ENCODE measurements at regions not wholly inside any gene's neighbourhood (a gene's known extent, or its start where the extent isn't known, plus 50 kb on each side); places are given as distances from the start of the nearest gene placed in this dataset.

GRCh38 chr5:158152136-158152535 is 293.2 kb upstream of the CLINT1 start:
- in situ Hi-C loops (cut with HindIII; ENCODE audit: low pct_unique_long_range_greater_than_20kb, low sequenced_read_pairs), result no loop called here

GRCh38 chr5:158147227-158147626 is 288.3 kb upstream of the CLINT1 start:
- no peak for TF ChIP-seq JUND (IDR thresholded peaks at IDR 0.05; ENCODE audit: low read depth)
- in situ Hi-C loops (cut with HindIII; ENCODE audit: low pct_unique_long_range_greater_than_20kb, low sequenced_read_pairs), result no loop called here
- no peak for DNase-seq (ENCODE audit: low read depth in 1 of 2, low spot score in 1 of 2)

More at GRCh38 chr5:158152136-158152535, 293.2 kb upstream of the CLINT1 start:
- no peak for DNase-seq (ENCODE audit: low read depth in 1 of 2, low spot score in 1 of 2)
- no peak for TF ChIP-seq JUND (IDR thresholded peaks at IDR 0.05; ENCODE audit: low read depth)

GRCh38 chr5:158145827-158146226 is 286.9 kb upstream of the CLINT1 start:
- TF ChIP-seq JUND (IDR thresholded peaks at IDR 0.05; ENCODE audit: low read depth), result no peak

GRCh38 chr5:158143081-158143480 is 284.1 kb upstream of the CLINT1 start:
- in situ Hi-C loops (cut with HindIII; ENCODE audit: low pct_unique_long_range_greater_than_20kb, low sequenced_read_pairs), result no loop called here
- DNase-seq (ENCODE audit: low read depth in 1 of 2, low spot score in 1 of 2), result no peak
- TF ChIP-seq JUND (IDR thresholded peaks at IDR 0.05; ENCODE audit: low read depth), result no peak

More at GRCh38 chr5:158145827-158146226, 286.9 kb upstream of the CLINT1 start:
- DNase-seq (ENCODE audit: low read depth in 1 of 2, low spot score in 1 of 2), result no peak
- in situ Hi-C loops (cut with HindIII; ENCODE audit: low pct_unique_long_range_greater_than_20kb, low sequenced_read_pairs), result no loop called here

- no peak for TF ChIP-seq JUND (IDR thresholded peaks at IDR 0.05; ENCODE audit: low read depth)
- DNase-seq (ENCODE audit: low read depth in 1 of 2, low spot score in 1 of 2), result no peak
- in situ Hi-C loops (cut with HindIII; ENCODE audit: low pct_unique_long_range_greater_than_20kb, low sequenced_read_pairs), result no loop called here
These were observed 283.2 kb upstream of the CLINT1 start for GRCh38 chr5:158142156-158142555.

GRCh38 chr5:158140120-158140731 is 281.3 kb upstream of the CLINT1 start:
- in situ Hi-C loops (cut with HindIII; ENCODE audit: low pct_unique_long_range_greater_than_20kb, low sequenced_read_pairs), result no loop called here
- DNase-seq (ENCODE audit: low read depth in 1 of 2, low spot score in 1 of 2), result no peak
- TF ChIP-seq JUND (IDR thresholded peaks at IDR 0.05; ENCODE audit: low read depth), result no peak

GRCh38 chr5:158139161-158139560 is 280.2 kb upstream of the CLINT1 start:
- TF ChIP-seq JUND (IDR thresholded peaks at IDR 0.05; ENCODE audit: low read depth), result no peak
- no peak for DNase-seq (ENCODE audit: low read depth in 1 of 2, low spot score in 1 of 2)
- in situ Hi-C loops (cut with HindIII; ENCODE audit: low pct_unique_long_range_greater_than_20kb, low sequenced_read_pairs), result no loop called here

GRCh38 chr5:158135682-158136179 is 276.8 kb upstream of the CLINT1 start:
- no peak for DNase-seq (ENCODE audit: low read depth in 1 of 2, low spot score in 1 of 2)
- TF ChIP-seq JUND (IDR thresholded peaks at IDR 0.05; ENCODE audit: low read depth), result no peak
- in situ Hi-C loops (cut with HindIII; ENCODE audit: low pct_unique_long_range_greater_than_20kb, low sequenced_read_pairs), result no loop called here

- no peak for DNase-seq (ENCODE audit: low read depth in 1 of 2, low spot score in 1 of 2)
- in situ Hi-C loops (cut with HindIII; ENCODE audit: low pct_unique_long_range_greater_than_20kb, low sequenced_read_pairs), result no loop called here
- TF ChIP-seq JUND (IDR thresholded peaks at IDR 0.05; ENCODE audit: low read depth), result no peak
These were observed 274.4 kb upstream of the CLINT1 start for GRCh38 chr5:158133369-158133768.

GRCh38 chr5:158127536-158127935 is 268.6 kb upstream of the CLINT1 start:
- no peak for TF ChIP-seq JUND (IDR thresholded peaks at IDR 0.05; ENCODE audit: low read depth)
- in situ Hi-C loops (cut with HindIII; ENCODE audit: low pct_unique_long_range_greater_than_20kb, low sequenced_read_pairs), result no loop called here
- no peak for DNase-seq (ENCODE audit: low read depth in 1 of 2, low spot score in 1 of 2)

GRCh38 chr5:158126442-158127405 is 267.8 kb upstream of the CLINT1 start:
- no peak for TF ChIP-seq JUND (IDR thresholded peaks at IDR 0.05; ENCODE audit: low read depth)
- no peak for DNase-seq (ENCODE audit: low read depth in 1 of 2, low spot score in 1 of 2)
- in situ Hi-C loops (cut with HindIII; ENCODE audit: low pct_unique_long_range_greater_than_20kb, low sequenced_read_pairs), result no loop called here

- in situ Hi-C loops (cut with HindIII; ENCODE audit: low pct_unique_long_range_greater_than_20kb, low sequenced_read_pairs), result no loop called here
- no peak for TF ChIP-seq JUND (IDR thresholded peaks at IDR 0.05; ENCODE audit: low read depth)
- DNase-seq (ENCODE audit: low read depth in 1 of 2, low spot score in 1 of 2), result no peak
These were observed 265.8 kb upstream of the CLINT1 start for GRCh38 chr5:158124606-158125316.

Data from T47D (cell line).